ENCODE measurements at regions not wholly inside any gene's neighbourhood (a gene's known extent, or its start where the extent isn't known, plus 50 kb on each side); places are given as distances from the start of the nearest gene placed in this dataset.
"Not testable (repeated sequence)": the region's sequence is repeated elsewhere in the genome, so short reads cannot be mapped to it uniquely, and the experiment has no call there.

DNA sequence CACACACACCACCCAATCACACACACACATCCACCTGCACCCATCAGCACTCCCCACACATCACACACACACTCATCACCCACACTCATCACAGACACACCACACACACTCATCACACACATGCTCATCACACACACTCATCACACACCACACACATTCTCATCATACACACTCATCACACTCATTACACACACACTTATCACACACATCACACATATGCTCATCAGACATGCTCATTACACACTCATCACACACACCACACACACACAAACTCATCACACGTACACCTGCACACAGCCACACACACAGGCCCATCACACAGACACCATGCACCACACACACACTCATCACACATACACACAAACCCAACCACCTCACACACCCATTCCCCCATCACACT lies 107.5 kb upstream of the C14orf180 start:
- DNase-seq = no peak

DNA sequence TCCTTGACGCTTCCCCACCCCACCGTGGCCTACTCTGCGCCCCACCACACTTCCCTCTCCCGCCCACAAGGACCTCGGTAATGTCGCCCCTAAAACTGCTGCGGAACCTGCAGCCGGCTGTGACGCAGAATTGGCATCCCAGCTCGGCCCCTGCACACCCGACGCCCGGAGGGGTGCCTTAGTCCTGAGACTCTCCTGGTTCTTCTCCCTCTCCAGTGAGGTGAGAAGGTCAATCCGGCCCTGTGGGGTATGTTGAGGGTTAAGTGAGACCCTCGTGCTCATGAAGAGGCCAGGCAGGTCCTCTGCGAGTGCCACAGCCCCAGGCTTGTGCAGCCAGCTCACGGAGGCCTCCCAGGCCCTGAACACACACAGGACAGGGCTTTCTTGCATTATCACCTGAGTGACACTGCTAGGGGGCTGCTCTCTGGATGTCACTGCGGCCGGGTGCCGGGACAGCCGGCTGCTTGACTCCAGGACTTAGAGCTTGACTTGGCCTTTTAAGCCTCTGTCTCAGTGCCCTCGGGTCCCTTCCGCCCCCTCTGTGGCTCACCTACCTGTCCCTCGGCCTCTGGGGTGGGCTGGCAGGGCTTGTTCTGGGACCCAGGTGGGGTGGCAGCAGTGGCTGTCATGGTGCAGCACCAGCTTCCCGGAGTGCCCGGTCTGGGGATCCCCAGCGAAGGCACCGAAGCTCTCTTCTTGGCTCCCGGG lies 106.9 kb upstream of the C14orf180 start:
- DNase-seq = no peak

DNA sequence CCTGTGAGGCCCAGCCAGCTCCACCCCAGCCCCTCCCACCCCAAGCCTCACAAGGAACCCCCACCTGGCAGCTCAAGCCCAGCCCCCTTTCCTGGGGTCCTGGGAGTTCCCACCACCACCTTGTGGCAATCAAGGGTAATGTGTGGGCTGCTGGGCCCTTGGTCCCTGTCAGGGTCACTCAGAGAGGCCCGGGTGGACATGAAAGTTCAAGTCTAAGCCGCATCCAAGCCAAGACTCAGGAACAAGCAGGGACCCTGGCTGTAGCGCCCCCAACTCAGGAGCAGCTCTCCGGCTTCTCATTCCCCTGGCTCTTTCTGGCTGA lies 106.4 kb upstream of the C14orf180 start:
- no peak for DNase-seq

DNA sequence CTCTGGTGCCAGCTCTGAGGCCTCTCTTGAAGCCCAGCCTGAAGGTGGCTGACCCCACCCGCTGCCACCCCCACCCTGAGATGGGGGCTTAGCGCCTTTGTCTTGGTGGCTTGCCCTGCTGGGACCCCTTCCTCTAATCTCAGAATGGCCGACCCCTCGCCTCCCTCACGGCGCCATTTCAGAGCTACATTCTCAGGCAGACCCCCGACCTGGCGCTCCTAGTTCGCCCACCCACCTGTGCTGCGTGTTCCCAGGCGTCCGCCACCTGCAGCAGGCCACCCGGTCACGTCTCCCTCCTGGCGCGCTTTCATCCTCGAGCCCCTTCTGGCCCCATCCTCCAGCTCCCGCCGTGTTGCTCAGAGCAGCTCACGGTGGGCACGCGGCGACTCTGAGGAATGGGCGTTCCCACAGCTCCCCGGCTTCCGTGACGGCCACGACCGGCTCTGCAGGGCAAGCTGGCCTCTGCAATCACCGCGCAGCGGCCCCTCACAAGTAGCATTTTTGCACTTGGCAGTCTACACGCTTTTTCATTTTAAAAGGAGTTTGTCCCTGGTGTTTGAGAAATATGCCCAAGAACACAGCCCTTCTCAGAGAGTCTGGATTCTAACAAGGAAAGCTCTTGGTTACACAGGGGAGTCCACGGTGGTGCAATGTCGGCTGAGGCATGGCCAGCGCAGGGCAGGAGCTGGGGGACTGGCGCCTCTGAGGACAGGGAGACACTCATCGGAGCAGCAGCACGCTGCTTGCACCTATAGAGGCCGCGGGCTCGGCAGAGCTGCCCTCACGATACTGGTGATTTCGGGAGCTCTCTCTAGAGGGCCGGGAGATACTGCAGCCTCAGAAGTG lies 105.7 kb upstream of the C14orf180 start:
- DNase-seq = no peak

DNA sequence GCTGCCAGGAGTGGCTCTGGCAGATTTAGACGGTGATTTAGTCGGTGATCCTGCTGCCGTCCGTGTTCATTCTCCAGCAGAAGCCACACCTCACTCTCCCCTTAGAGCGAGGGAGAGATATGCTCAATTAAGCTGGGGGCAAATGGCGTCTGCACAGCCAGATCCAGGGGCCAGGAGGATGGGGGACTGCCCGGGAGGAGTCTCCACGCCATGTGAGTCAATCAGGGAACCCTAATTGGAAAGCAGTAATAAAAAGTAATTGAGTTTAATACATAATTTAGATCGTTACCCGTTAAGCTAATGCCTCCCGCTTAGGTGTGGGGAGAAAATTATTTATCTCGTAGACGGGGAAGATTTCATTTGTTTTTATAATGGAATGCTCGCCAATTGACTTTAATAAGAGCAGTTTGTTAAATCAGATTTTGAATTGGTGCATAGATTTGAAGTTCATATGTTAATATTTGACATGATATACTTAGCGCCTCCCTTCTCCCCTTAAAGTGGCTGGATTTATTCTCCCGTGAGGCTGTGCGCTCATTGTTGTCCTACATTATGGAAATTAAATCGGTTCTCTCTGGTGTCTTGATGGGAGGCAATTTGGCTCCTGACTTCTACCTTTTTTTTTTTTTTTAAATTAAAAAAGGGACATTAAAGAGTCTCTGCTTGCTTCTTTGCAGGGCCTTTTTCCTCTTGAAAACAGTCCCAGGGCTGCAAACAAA lies 104.9 kb upstream of the C14orf180 start:
- DNase-seq = no peak

DNA sequence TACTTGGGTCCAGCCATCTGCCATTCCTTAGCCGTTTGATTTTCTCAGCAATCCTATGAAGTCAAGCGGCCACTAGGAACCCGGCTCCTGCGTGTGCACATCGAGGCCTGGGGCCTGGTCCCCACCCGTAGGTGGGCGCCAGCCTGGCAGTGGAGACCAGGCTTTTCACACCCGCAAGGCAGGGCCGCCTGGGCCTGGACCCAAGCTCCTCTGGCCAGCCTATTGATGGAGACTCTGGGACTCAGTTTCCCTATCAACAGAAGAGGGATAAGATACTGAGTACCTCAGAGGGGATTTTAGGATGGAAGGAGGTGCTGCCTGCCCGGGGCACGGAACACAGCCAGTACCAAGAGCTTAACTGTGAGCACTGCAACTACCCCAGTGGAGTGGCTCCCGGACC lies 104.3 kb upstream of the C14orf180 start:
- DNase-seq = no peak

DNA sequence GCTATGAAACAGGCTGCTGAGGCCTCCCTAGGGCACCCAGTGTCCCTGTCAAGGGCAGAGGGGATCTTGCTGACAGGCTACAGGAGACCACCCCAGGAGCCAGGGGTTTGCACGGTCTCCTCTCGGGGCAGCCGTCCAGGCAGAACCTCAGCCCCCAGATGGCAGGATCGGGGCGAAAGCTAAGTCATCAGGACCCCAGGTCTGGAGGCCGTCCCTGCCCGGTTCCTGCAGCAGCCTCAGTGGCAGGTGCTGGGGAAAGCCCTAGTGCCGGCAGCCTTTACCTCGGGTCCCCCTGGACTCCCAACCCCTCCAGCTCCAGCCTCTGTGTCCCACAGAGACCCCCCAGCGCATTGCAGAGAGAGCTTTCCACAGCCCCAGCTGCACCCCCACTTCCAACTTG lies 103.8 kb upstream of the C14orf180 start:
- DNase-seq = no peak

DNA sequence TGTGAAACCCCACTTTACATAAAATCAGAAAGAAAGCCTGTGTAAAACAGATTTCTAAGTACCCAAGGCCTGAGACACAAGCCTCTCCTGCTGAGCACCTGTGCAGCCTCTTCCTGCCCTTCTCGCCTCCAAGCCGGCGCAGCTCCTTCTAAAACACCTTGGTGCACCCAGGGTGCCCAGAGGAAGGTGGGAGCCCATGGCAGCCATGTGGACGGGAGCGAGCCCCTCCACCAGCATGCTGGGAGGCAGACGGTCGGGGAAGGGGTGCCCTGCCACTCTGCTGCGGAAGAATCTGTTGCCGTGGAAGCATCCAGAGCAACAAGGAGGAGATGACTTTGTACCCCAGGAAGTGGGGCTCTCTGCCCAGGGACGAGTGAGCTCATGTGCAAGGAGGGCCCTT lies 103.1 kb upstream of the C14orf180 start:
- no peak for DNase-seq

DNA sequence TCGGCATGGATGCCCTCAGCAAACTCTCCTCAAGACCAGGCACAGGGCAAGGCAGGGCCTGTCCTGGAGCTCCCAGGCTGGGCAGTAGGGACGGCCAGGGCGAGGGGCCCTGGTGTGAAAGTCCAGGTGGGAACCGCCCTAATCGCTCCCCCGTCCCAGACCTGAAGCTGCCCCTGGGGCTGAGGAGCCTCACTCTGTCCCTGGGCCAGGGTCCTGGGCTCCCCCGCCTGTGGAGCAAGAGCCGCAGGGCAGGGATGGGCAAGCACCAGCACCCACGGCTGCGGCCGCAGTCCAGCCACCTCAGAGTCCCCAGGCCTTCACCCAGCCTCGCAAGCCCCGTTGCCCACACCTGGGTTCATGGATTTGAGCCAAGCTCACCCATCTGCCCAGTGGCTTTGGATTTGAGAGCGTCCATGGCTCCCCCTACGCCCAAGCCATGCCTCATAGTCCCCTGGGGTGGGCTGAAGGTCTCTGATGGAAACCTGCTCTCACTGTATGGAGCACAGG lies 102.4 kb upstream of the C14orf180 start:
- DNase-seq = no peak

DNA sequence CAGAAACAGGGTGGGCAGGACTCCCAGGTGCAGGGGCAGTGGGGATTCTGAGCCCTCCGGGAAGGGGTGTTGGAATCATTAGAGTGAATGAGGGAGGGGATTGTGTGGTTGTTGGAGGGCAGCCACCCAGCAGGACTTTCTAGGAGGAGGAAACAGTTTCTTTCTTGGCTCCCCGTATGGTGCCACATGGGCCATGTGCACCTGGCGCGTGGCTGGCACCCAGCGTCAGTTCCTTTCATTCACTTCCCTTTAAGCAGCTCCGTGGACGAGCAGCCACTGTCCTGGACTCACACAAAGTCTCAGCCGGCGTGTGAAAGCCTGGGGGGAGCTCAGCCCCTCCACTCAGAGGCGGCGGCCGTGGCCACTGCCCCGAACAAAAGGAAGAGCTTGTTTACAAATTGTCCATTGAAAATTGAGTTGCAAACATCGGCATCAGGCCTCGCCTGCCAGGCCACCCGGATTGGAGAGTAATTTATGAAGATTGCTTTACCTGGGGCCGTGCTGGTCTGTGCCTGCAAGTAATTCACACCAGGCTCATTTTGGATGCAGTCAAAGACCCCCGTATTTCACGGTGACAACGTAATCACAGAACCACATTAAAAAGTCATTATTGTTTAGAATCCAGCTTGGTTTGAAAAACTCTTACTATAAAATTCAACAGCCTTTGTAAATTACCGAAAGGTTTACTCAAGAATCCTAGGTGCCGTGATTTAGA lies 101.7 kb upstream of the C14orf180 start:
- no peak for DNase-seq

DNA sequence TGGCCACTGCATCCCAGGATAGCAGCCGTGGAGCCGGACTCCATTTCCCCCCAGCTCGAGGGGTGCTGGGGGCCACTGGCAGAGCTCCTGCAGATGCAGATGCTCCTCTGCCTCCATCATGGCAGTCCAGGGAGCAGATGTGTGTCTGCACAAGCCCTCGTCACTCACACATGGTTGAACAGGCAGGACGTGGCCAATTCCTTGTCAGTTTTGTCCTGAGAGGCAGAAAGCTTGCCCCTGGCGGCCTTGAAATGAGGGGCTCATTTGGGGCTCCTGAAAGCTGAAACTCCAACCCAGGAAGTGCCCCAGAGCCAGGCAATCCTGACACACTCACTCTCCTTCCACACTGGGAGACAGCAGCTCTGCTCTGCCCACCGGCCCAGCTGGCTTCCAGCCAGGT lies 100.9 kb upstream of the C14orf180 start:
- DNase-seq = no peak

DNA sequence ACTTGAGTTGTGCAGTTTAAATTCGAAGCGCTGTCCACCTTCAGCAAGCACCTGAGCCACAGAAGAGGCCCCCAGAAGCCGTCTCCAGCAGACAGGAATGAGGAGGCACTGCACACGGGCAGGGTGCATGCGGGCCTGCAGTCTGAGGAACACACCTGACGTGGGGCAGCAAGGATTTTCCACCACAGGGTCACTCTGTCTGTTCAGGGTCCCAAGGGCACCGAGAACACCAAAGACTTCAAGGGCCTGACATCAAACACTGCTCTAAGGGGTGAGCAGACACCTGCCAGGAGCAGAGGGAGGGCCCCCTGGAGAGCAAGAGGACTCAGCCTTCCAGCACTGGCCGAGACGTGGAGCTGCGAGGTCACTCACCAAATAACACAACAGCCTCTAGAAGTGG lies 99.7 kb upstream of the C14orf180 start:
- DNase-seq = no peak

DNA sequence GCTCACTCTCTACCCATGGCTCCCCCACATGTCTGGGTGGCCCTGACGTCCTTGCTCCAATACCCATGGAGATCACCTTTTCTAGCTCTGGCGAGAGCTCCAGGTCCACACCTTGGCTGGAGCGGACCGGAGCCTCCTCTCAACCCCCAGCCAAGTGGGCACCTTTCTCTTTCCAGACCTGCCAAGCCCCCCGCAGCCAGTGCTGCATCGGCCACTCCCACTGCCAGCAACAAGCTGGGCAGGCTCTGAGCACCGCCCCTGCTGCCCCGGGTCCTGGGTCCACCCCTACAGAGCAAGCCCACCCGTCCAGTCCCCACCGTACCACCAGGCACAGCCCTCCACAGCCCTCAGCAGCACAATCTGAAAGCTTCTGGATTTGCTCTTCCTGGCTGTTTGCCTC lies 98.2 kb upstream of the C14orf180 start:
- no peak for DNase-seq

DNA sequence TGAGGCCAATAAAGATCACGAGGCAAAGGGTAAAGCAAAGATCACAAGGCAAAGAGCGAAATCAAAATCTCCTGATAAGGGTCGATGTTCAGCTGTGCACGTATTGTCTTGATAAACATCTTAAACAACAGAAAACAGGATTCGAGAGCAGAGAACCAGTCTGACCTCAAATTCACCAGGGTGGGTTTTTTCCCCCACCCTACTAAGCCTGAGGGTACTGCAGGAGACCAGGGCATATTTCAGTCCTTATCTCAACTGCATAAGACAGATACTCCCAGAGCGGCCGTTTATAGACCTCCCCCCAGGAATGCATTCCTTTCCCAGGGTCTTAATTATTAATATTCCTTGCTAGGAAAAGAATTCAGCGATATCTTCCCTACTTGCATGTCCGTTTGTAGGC lies 97.5 kb upstream of the C14orf180 start:
- DNase-seq = not testable (repeated sequence)

DNA sequence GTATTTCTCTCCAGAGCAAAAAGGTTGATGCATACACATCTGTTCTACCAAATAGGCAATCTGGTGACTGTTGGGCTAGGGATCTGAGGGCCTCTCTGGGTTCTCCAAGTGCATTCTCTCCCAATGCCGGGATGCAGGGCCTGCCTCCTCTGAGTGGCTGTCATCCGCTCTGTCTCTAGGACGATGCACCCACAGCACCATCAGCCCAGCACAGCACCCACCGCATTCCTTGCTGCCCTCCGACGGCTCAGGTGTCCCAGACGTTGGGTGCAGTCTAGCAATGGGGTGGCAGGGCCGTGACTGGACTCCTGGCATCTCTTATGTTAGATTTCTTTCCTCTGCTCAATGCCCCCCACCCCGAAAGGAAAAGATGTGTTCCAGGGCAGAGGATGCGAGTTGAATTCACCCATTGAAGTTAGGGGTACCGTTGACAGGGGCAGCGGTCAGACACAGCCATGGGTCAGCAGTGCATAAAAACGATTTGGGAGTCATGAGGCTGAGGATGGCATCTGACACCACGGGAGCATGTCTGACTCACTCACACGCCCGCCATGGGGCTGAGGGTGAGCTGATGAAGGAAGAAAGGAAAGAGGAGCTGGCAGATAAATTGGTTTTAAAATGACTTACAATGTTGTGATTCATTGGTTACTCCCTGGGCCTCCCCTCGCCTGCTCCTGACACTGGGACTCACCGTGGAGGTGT lies 93.2 kb upstream of the C14orf180 start:
- no peak for DNase-seq

DNA sequence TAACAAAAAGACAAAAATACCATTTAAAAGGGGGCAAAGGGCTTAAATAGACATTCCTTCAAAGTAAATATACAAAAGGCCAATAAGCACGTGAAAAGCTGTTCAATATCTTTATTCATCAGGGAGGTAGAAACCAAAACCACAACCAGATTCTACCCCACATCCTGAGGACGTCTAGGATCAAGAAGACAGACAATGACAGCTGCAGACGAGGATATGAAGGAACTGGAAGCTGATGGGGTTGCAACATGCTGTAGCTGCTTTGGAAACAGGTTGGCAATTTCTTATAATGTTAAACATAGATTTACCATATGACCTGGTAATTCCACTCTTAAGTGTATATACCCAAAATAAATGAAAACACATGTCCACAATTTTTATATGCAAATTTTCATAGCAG lies 85.1 kb upstream of the C14orf180 start:
- no peak for DNase-seq

DNA sequence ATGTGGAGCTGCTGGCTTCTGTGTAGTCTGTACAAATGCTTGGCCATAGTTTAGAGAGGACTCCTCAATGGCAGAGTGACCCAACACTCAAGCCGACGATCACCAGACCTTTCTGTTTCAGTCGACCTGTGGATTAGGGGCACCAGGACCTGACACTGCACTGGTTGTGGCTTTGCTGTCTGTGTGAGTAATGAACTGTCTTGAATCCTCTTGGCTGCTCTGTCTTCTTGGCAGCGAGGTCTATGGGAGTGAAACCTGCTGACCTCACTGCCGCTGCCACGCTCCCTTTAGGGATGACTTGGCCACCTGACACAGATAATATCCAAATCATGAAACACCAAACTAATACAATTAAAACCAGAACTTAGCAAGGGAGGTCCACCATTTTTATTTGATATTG lies 83.5 kb upstream of the C14orf180 start:
- DNase-seq = no peak

DNA sequence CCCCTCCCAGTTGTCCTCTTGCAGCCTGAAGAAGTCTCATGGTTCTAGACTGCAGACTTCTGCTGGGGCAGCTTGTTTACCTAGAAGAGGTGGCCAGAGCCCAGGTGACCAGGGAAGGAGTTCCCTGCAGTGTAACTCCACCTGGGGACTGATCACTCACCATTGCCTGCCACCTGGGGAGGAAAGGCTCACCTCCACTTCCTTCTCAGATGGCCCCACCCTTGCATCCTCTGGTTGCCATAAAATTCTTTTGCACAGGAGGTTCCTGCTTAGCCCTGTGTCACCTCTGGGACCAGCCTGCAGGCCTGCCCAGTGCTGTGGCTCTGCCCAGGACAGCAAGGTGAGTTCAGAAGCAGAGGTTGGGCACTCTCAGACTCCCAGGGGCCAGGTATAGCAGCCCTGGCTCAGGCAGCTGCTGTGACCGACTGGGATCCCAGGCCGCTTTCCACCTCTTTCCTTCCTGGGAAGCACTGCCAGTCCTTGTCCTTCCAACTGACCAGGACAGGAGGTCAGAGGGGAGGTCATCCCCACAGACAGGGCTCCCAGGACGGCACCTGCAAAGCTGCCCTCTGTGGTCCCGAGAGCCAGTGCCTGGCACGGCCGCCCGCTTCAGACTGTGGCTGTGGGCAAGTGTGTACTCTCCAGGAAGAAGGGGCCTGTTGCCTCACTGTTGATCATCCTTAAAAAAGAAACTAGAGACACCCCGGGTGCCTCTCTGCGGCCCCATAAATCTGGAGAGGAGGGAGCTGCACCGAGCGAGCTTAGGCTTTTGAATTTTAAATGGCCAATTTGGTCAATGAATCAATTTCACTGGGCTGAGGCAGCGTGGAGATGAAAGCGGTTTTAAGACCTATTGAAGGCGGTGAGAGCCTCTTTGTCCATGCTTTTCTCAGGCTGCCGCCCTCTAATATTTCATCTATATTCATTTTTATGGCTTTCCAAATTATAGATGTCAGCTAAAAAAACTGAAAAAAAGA lies 79.5 kb upstream of the C14orf180 start:
- DNase-seq = no peak

DNA sequence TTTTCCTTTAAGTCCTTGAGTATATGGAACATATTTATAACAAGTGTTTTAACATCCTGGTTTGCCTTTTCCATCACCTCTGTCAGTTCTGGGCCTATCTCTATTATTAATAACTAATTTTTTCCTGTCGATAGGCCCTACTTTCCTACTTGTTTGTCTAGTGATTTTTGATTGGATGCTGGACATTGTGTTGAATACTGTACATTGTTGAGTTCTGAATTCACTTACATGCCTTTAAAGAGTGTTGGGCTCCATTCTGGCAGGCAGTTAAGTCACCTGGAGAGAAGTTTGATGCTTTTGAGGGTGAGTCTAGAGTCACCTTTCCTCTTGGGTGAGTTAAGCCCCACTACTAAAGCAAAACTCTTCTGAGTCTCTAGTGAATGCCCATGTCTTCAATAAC lies 77.5 kb upstream of the C14orf180 start:
- no peak for DNase-seq

DNA sequence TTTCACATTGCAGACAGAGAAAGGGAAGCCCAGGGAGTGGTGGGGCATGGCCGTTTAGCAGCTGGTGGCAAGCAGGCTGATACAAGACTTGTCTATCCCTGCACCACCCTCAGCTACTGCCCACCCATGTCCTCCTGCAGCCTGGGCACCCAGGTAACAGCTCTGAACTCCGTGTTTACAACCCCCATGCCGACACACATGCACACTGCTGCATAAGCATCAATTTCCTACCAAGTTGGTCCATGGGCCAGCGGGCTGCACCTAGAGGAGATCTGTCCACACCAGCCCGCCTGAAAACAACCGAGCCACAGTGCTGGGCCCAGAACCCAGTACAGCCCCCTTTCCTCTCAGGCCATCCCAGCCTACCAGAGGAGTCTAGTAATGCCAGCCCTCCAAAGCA lies 75.9 kb upstream of the C14orf180 start:
- no peak for DNase-seq

DNA sequence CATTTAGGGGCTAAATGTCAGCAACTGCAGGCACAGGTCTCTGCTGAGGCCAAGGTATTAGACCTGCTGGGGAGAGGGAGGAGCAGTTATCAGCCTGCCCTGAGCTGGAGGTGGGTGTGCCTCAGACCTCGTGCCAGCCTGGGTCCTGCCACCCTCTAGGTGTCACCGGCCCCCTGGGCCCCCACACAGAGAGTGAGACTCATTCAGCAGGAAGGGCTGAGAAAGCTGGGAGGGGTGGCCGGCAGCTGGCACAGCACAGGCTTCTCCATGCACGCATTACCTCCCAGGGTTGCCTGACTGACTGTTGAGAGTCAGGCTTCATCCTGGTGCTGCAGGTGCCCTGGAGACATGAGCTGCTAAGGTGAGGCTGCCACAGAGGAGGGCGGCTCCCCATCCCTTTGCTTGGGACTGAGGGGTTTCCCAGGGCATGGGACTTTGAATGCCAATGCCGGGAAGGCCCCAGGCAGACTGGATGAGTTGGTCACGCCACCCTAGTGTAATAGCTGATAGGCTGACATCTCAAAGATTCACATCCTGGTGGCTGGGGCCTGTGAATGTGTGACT lies 75.3 kb upstream of the C14orf180 start:
- no peak for DNase-seq

All from activated naive CD4-positive, alpha-beta T cell treated with Interleukin-2 at 50 U/mL for 16 hours (primary cell).